Activated naive CD8-positive, alpha-beta T cell treated with anti-CD3 and anti-CD28 coated beads, Interleukin-2, amount 50 U/mL, for 24 hours (primary cell): ENCODE measurements at regions not wholly inside any gene's neighbourhood (a gene's known extent, or its start where the extent isn't known, plus 50 kb on each side); places are given as distances from the start of the nearest gene placed in this dataset.

ENCODE experiments used
- ATAC-seq: fragments of 150-1000 bp; cut with Tn5 transposase; one replicate; pipeline ENCODE4 v1.10.0; 2021
- DNase-seq: peaks from one replicate; pipeline ENCODE4 v3.0.0; 2021
- H3K27ac Mint-ChIP-seq: one replicate; pipeline ENCODE4 v1.8.0; 2021; ENCODE audit warnings: mild to moderate bottlenecking, mixed read lengths
- H3K27me3 Mint-ChIP-seq: one replicate; pipeline ENCODE4 v1.8.0; 2021; ENCODE audit warnings: mixed read lengths
- H3K36me3 Mint-ChIP-seq: one replicate; pipeline ENCODE4 v1.8.0; 2021; ENCODE audit warnings: low read depth, mixed read lengths
- H3K4me1 Mint-ChIP-seq: one replicate; pipeline ENCODE4 v1.8.0; 2021; ENCODE audit warnings: mixed read lengths
- H3K4me3 Mint-ChIP-seq: one replicate; pipeline ENCODE4 v1.8.0; 2021; ENCODE audit warnings: mild to moderate bottlenecking, moderate library complexity, mixed read lengths
- H3K9me3 Mint-ChIP-seq: one replicate; pipeline ENCODE4 v1.8.0; 2021; ENCODE audit warnings: mixed read lengths

- DNase-seq (no peak), ATAC-seq (no peak)
- no peak overlapping the region for H3K4me3 Mint-ChIP-seq
- H3K9me3 Mint-ChIP-seq, result peaks cover 13% of the 10 kb centered on the region
- peaks cover 3% of the 10 kb centered on the region for H3K27me3 Mint-ChIP-seq
- no peaks in the 10 kb centered on the region for H3K4me1 Mint-ChIP-seq
- no peaks in the 10 kb centered on the region for H3K36me3 Mint-ChIP-seq
- H3K27ac Mint-ChIP-seq, result no peak overlapping the region
These were observed 140.7 kb upstream of the SLC28A3 start for GRCh38 chr9:84481231-84481630.

- H3K9me3 Mint-ChIP-seq, result peaks cover 8% of the 10 kb centered on the region
- H3K36me3 Mint-ChIP-seq, result no peaks in the 10 kb centered on the region
- H3K27ac Mint-ChIP-seq, result no peak overlapping the region
- no peak for DNase-seq
- H3K4me1 Mint-ChIP-seq, result no peaks in the 10 kb centered on the region
- no peak overlapping the region for H3K4me3 Mint-ChIP-seq
- peaks cover 3% of the 10 kb centered on the region for H3K27me3 Mint-ChIP-seq
- ATAC-seq, result no peak
These were observed 141.2 kb upstream of the SLC28A3 start for GRCh38 chr9:84481636-84482218.

- Mint-ChIP-seq H3K36me3 (no peaks in the 10 kb centered on the region), H3K9me3 (peaks cover 5% of the 10 kb centered on the region), H3K4me1 (no peaks in the 10 kb centered on the region), H3K4me3 (no peak overlapping the region), H3K27me3 (peaks cover 3% of the 10 kb centered on the region), H3K27ac (no peak overlapping the region)
- DNase-seq, result no peak
- ATAC-seq, result no peak
These were observed 142.0 kb upstream of the SLC28A3 start for GRCh38 chr9:84482607-84483006.

DNA sequence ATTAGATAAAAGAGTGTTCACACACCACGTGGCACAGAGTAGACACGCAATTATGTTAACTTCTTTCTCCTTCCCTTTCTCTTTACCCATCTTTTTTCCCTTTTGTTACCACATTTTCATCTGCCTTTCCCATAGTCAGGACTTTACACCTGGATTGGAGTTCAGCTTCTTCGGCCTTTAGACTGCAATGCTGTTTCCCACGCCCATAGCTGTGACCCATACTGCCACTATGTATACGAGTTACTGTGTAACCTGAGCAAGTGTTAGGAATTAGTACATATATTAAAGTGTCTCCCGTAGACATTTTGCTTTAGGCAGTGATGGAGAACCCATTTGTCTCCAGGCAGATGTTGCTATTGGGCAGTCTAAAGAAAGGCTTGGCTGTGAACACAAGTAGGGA lies 143.6 kb upstream of the SLC28A3 start:
- ATAC-seq (no peak), DNase-seq (no peak)
- H3K4me3 Mint-ChIP-seq, result no peak overlapping the region
- peaks cover 3% of the 10 kb centered on the region for H3K27me3 Mint-ChIP-seq
- H3K27ac Mint-ChIP-seq, result no peak overlapping the region
- H3K4me1 Mint-ChIP-seq, result no peaks in the 10 kb centered on the region
- peaks cover 5% of the 10 kb centered on the region for H3K9me3 Mint-ChIP-seq
- no peaks in the 10 kb centered on the region for H3K36me3 Mint-ChIP-seq

- H3K27ac Mint-ChIP-seq, result no peak overlapping the region
- DNase-seq (no peak), ATAC-seq (no peak)
- H3K4me3 Mint-ChIP-seq, result no peak overlapping the region
- H3K27me3 Mint-ChIP-seq, result peaks cover 3% of the 10 kb centered on the region
- peaks cover 5% of the 10 kb centered on the region for H3K9me3 Mint-ChIP-seq
- H3K36me3 Mint-ChIP-seq, result no peaks in the 10 kb centered on the region
- H3K4me1 Mint-ChIP-seq, result no peaks in the 10 kb centered on the region
These were observed 145.0 kb upstream of the SLC28A3 start for GRCh38 chr9:84485539-84485938.

DNA sequence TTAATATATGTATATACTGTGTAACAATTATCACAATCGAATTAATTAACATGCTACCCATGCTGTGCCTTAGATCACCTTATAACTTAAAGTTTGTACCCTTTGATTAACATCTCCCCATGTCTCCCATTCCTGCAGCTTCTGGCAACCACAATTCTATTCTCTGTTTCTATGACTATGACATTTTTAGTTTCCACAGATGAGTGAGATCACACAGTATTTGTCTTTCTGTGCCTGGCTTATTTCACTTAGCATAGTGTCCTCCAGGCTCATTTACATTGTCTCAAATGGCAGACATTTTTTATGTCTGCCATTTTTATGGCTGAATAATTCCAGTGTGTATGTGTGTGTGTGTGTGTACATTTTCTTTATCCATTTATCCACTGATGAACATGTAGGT lies 146.1 kb upstream of the SLC28A3 start:
- no peaks in the 10 kb centered on the region for H3K36me3 Mint-ChIP-seq
- peaks cover 5% of the 10 kb centered on the region for H3K9me3 Mint-ChIP-seq
- H3K27me3 Mint-ChIP-seq, result peaks cover 3% of the 10 kb centered on the region
- ATAC-seq, result no peak
- H3K4me1 Mint-ChIP-seq, result no peaks in the 10 kb centered on the region
- no peak for DNase-seq
- H3K27ac Mint-ChIP-seq, result no peak overlapping the region
- H3K4me3 Mint-ChIP-seq, result no peak overlapping the region

DNA sequence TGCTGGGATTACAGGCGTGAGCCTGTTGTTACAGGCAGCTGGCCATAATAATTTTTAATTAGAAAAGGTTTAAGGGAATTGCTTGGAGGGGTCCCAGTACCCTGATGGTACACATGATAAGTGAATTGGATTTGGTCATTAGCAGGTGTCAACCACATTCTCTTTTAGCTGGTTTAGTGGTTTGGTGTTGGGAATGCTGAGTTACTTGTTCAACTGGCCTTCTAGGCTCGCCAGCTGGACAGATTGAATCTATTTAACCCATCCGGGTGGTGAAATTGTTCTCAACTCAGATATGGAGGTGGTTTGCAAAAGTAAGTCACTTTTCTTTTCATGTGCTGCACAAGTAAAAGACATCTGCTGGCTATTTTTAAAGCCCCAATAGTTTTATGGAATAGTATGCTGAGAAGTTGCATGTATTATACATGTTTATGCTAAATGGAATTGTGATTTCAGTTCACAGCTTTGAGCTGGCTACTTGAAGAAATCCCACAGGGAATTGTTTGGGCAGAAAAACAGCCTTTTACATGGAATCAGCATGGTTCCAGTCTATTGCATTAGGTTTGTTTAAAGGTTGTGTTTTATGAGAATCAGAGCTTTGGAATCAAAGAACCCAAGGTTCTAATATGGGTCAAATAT lies 149.8 kb upstream of the SLC28A3 start:
- H3K36me3 Mint-ChIP-seq, result no peaks in the 10 kb centered on the region
- H3K27me3 Mint-ChIP-seq, result peaks cover 3% of the 10 kb centered on the region
- no peak for DNase-seq
- H3K4me1 Mint-ChIP-seq, result no peaks in the 10 kb centered on the region
- H3K27ac Mint-ChIP-seq, result no peak overlapping the region
- peaks cover 5% of the 10 kb centered on the region for H3K9me3 Mint-ChIP-seq
- no peak for ATAC-seq
- H3K4me3 Mint-ChIP-seq, result no peak overlapping the region

DNA sequence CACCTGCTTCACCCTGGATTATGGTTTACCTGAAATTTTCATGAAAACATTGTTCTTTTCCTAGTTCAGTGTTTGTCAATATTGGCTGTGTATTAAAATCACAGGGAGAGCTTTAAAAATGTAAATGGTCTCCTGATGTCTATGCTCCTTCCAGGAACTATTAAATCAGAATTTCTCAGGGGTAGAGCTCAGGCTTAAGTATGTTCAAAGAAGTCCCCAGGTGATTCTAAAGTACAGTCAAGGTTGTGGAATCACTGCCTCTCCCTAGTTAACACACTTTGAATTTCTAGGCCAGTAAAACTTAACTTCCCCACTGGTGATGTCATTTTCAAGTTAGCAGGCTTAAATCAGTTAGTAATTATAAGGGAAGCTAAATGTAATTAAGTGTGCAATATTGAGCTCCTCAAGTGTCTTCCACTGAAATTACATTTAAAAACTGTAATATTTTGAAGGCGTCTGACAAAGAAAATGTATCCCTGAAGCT lies 150.3 kb upstream of the SLC28A3 start:
- Mint-ChIP-seq H3K9me3 (peaks cover 2% of the 10 kb centered on the region), H3K4me1 (no peaks in the 10 kb centered on the region), H3K4me3 (no peak overlapping the region), H3K27me3 (peaks cover under 1% of the 10 kb centered on the region), H3K36me3 (no peaks in the 10 kb centered on the region), H3K27ac (no peak overlapping the region)
- ATAC-seq, result no peak
- DNase-seq, result no peak

GRCh38 chr9:84492366-84493159 lies 152.0 kb upstream of the SLC28A3 start:
- no peak overlapping the region for H3K4me3 Mint-ChIP-seq
- no peaks in the 10 kb centered on the region for H3K36me3 Mint-ChIP-seq
- no peak for DNase-seq
- no peak for ATAC-seq
- no peak overlapping the region for H3K27ac Mint-ChIP-seq
- H3K9me3 Mint-ChIP-seq, result no peaks in the 10 kb centered on the region
- H3K27me3 Mint-ChIP-seq, result no peaks in the 10 kb centered on the region
- H3K4me1 Mint-ChIP-seq, result no peaks in the 10 kb centered on the region

DNA sequence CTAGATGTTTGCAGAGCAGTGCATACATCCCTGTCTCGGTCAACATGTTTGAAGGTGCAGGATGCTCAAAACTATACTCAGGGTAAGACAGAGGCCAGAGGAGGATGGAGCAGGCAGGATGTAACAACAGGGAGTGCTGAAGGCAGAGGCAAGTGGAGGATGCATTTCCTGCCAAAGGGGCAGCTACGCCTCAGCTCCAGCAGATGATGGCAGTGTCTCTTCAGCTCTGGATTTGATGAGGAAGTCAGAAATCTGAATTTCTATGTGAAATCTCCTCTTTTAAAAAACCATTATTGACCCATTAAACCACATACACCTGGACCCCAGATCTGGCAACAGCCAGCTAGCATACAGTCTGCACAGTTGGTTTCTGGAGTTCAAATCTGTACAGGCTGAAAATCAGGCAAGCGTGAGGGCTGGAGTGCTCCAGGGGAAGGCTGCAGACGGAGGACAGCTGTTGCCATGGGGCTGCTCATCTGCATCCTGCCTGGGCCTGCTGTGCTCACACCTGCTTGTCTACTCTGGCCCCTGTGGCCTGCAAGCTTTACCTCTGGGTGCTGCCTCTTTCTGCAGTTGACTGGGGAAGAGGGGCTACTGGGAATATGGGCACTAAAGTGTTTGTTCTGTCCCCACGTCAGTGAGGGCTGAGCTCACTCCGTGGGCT lies 152.9 kb upstream of the SLC28A3 start:
- Mint-ChIP-seq H3K4me1 (no peaks in the 10 kb centered on the region), H3K4me3 (no peak overlapping the region), H3K27me3 (no peaks in the 10 kb centered on the region), H3K9me3 (no peaks in the 10 kb centered on the region), H3K27ac (no peak overlapping the region), H3K36me3 (no peaks in the 10 kb centered on the region)
- DNase-seq, result no peak
- ATAC-seq, result no peak

DNA sequence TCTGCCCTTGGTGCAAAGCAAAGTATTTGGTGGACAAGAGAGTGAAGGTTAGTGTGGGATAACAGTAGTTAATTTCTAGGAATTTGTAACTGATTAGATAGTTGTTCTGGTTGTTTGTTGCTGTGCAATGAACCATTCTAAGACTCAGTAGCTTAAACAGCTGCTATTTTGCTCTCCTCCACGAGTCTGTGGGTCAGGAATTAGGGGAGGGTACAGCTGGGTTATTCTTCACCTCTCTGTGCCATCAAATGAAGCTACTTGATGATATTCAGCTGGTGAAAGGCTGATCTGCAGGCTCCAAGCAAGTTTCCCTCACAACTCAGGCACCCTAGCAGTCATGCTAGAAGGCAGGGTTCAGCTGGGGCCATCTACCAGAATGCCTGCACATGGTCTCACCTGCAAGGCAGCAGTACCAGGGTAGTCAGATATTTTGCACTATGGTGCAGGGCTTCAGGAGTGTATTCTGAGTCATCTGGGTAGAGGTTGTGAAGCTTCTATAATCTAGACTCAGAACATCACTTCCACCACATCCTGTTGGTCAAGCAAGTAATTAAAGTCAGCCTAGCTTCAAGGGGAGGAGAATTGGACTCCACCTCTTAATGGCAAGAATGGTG lies 159.5 kb upstream of the SLC28A3 start:
- H3K27ac Mint-ChIP-seq, result no peak overlapping the region
- ATAC-seq (no peak), DNase-seq (no peak)
- H3K27me3 Mint-ChIP-seq, result no peaks in the 10 kb centered on the region
- H3K36me3 Mint-ChIP-seq, result no peaks in the 10 kb centered on the region
- H3K4me1 Mint-ChIP-seq, result no peaks in the 10 kb centered on the region
- no peaks in the 10 kb centered on the region for H3K9me3 Mint-ChIP-seq
- H3K4me3 Mint-ChIP-seq, result no peak overlapping the region

- Mint-ChIP-seq H3K4me3 (no peak overlapping the region), H3K4me1 (no peaks in the 10 kb centered on the region), H3K27ac (no peak overlapping the region), H3K9me3 (no peaks in the 10 kb centered on the region), H3K36me3 (no peaks in the 10 kb centered on the region), H3K27me3 (no peaks in the 10 kb centered on the region)
- ATAC-seq, result no peak
- DNase-seq, result no peak
These were observed 160.3 kb upstream of the SLC28A3 start for GRCh38 chr9:84500826-84501225.

- H3K27me3 Mint-ChIP-seq, result no peaks in the 10 kb centered on the region
- H3K9me3 Mint-ChIP-seq, result no peaks in the 10 kb centered on the region
- H3K27ac Mint-ChIP-seq, result no peak overlapping the region
- H3K4me1 Mint-ChIP-seq, result no peaks in the 10 kb centered on the region
- DNase-seq (no peak), ATAC-seq (no peak)
- H3K36me3 Mint-ChIP-seq, result no peaks in the 10 kb centered on the region
- no peak overlapping the region for H3K4me3 Mint-ChIP-seq
These were observed 161.0 kb upstream of the SLC28A3 start for GRCh38 chr9:84501587-84501986.

DNA sequence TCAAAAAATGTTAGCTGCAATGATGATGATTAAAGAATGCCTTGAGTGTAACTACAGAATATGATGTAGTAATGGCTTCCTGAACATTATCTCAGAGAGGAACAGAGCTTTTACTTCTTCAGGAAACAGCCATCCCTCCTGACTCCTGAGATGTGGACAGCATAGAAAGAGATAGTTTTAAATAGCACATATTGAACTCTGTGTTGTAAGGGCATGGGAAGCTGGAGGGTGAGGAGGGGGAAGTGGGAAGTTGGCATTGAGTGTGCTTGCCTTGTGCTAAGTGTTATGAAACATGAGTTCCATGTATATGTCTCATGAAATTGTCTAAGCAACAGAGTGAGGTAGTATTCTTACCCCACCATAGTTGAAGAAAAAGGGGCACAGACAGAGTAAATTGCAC lies 161.5 kb upstream of the SLC28A3 start:
- ATAC-seq, result no peak
- Mint-ChIP-seq H3K36me3 (no peaks in the 10 kb centered on the region), H3K27ac (no peak overlapping the region), H3K9me3 (no peaks in the 10 kb centered on the region), H3K27me3 (no peaks in the 10 kb centered on the region), H3K4me3 (no peak overlapping the region), H3K4me1 (no peaks in the 10 kb centered on the region)
- no peak for DNase-seq
